ENCODE measurements at regions not wholly inside any gene's neighbourhood (a gene's known extent, or its start where the extent isn't known, plus 50 kb on each side); places are given as distances from the start of the nearest gene placed in this dataset.
A peak's percentile ranks its signal among the peaks of the same experiment; 100 is the strongest.

DNA sequence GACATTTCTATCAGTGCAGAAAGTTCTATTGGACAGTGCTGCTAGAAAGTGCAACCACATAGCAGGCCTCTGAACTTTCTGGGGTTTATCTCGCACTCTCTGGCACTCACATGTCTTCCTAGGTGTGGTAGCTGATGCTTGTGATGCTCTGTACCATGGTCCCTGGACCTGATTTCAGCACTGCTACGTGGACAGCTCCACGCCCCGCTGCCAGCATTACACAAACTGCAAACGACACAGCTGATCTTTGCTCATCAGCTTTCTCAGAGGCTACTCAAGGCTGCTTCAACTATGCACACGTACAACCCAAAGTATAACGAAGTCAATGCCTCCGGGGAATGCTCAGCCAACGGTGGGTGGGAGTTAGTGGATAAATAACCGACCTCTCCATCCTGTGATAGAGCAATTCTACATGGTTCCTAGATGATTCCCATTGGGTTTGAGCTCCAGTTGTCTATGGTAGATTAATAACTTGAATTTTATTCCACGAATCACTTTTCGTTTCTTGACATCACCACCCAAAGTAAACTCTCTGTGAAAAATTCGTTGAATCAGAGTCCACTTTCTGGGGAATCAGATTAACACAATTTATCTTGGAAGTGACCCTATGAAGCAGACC, 302.5 kb downstream of the ACTR3B start (continued):
- TF ChIP-seq REL (CRISPR knock-in tag; conservative IDR thresholded peaks at IDR 0.05) (no peak), RBM39 (IDR thresholded peaks at IDR 0.05; ENCODE audit: low read depth, low read length, poor library complexity, severe bottlenecking) (no peak), ZFYVE20 (CRISPR knock-in tag; IDR thresholded peaks at IDR 0.05; ENCODE audit: borderline replicate concordance, low read depth) (no peak), ZSCAN21 (CRISPR knock-in tag; IDR thresholded peaks at IDR 0.05; ENCODE audit: borderline replicate concordance) (no peak), SALL1 (CRISPR knock-in tag; IDR thresholded peaks at IDR 0.05) (peak; percentile 73)
- TF ChIP-seq, protein P1, sequence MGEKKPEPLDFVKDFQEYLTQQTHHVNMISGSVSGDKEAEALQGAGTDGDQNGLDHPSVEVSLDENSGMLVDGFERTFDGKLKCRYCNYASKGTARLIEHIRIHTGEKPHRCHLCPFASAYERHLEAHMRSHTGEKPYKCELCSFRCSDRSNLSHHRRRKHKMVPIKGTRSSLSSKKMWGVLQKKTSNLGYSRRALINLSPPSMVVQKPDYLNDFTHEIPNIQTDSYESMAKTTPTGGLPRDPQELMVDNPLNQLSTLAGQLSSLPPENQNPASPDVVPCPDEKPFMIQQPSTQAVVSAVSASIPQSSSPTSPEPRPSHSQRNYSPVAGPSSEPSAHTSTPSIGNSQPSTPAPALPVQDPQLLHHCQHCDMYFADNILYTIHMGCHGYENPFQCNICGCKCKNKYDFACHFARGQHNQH (CRISPR knock-in tag; IDR thresholded peaks at IDR 0.05) = 0 out of 2 replicates have a peak, but pooled peaks have one; percentile 23
- TF ChIP-seq, protein P2, sequence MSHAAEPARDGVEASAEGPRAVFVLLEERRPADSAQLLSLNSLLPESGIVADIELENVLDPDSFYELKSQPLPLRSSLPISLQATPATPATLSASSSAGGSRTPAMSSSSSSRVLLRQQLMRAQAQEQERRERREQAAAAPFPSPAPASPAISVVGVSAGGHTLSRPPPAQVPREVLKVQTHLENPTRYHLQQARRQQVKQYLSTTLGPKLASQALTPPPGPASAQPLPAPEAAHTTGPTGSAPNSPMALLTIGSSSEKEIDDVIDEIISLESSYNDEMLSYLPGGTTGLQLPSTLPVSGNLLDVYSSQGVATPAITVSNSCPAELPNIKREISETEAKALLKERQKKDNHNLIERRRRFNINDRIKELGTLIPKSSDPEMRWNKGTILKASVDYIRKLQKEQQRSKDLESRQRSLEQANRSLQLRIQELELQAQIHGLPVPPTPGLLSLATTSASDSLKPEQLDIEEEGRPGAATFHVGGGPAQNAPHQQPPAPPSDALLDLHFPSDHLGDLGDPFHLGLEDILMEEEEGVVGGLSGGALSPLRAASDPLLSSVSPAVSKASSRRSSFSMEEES (CRISPR knock-in tag; IDR thresholded peaks at IDR 0.05) = 0 out of 2 replicates have a peak, but pooled peaks have one; percentile 36

DNA sequence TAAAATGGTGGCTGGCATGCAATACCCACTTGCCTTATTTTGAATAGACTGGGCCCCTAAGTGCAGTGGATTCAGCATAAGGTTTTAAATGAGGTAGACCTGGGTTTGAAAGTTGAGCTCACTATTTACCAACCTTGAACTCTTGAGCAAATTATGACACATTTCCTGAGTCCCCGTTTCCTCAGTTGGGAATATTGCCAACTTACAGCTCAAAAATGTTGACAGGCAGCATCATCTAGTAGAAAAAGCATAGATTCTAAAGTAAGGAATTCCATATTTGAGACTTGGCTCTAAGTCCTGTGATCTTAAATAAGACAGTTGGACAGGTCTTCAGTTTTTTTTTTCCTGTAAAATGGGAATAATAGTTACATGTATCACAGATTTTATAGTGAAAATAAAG, 305.5 kb downstream of the ACTR3B start:
- WGBS (ENCODE audit: low lambda C conversion rate) = 0% methylated on average over 1 of the region's 1 CpG
- in situ Hi-C loops (cut with HindIII; ENCODE audit: extremely low pct_ligation_motif_present, low pct_unique_long_range_greater_than_20kb) (no loop called here), intact Hi-C loops (cut with micrococcal nuclease; ENCODE audit: unreplicated experiment) (no loop called here)
- no peak overlapping the region for H2AFZ ChIP-seq (ENCODE audit: low read length)
- ATAC-seq (no peak), DNase-seq (ENCODE audit: low spot score) (peak; percentile 30), FAIRE-seq (no peak)
- BruUV-seq (replicated peaks) = no TSS peak
- ChIA-PET CTCF (ENCODE audit: low intra/inter-chr PET ratio, low total read pairs) (no interaction called here), POLR2A (no interaction called here)
- no peaks in the 10 kb centered on the region for H3K36me3 ChIP-seq (replicated peaks in 1 of 2; ENCODE audit: control insufficient read depth in 1 of 2, insufficient read depth in 2 of 2, low read length in 2 of 2)
- H3K27me3 ChIP-seq (ENCODE audit: control insufficient read depth in 1 of 2, insufficient read depth in 2 of 2, low read length in 2 of 2) = peaks cover 0 to 4% of the 10 kb centered on the region in 2 experiments; a peak in 2 of 5 replicates
- peaks cover 7% of the 10 kb centered on the region for H3K4me1 ChIP-seq (ENCODE audit: insufficient read depth, low read length)
- H3K4me2 ChIP-seq (ENCODE audit: low read depth, low read length) = no peak overlapping the region
- no peaks in the 10 kb centered on the region for H3K9me3 ChIP-seq (ENCODE audit: low read length)
- H4K20me1 ChIP-seq (ENCODE audit: insufficient read depth, low read length) = no peaks in the 10 kb centered on the region
- no peak overlapping the region for H3K27ac ChIP-seq (ENCODE audit: extremely low read length, insufficient read depth, low read length)
- no peak overlapping the region for H3K9ac ChIP-seq (ENCODE audit: insufficient read depth, low read depth, low read length)
- H3K4me3 ChIP-seq (replicated peaks in 1 of 3; ENCODE audit: insufficient read depth in 1 of 3, low read depth in 2 of 3, low read length in 3 of 3) = no peak overlapping the region
- H3K79me2 ChIP-seq (ENCODE audit: insufficient read depth, low read length) = no peaks in the 10 kb centered on the region
- peak; percentile 4; the same call in 1 of the 2 replicates for TF ChIP-seq CEBPB (IDR thresholded peaks at IDR 0.05; ENCODE audit: borderline replicate concordance, low read depth, low read length)
- no peak for TF ChIP-seq ZNF572 (CRISPR knock-in tag; IDR thresholded peaks at IDR 0.05)
- TF ChIP-seq FOXA3 (CRISPR knock-in tag; IDR thresholded peaks at IDR 0.05) = peak; percentile 50; the same call in 1 of the 2 replicates
- TF ChIP-seq ZSCAN12 (CRISPR knock-in tag; IDR thresholded peaks at IDR 0.05) = no peak
- TF ChIP-seq KDM3A (CRISPR knock-in tag; IDR thresholded peaks at IDR 0.05; ENCODE audit: low read depth) = no peak
- no peak for TF ChIP-seq FOXA1 (IDR thresholded peaks at IDR 0.05)
- 0 out of 2 replicates have a peak, but pooled peaks have one; percentile 7 for TF ChIP-seq FOXA1 (CRISPR knock-in tag; IDR thresholded peaks at IDR 0.05)
- TF ChIP-seq NR2F1 (CRISPR knock-in tag; IDR thresholded peaks at IDR 0.05) = peak in 1 of 2 experiments; percentile 50; a peak in 1 of 4 replicates
- TF ChIP-seq BRCA1 (CRISPR knock-in tag; IDR thresholded peaks at IDR 0.05) = no peak
- TF ChIP-seq, protein P3, sequence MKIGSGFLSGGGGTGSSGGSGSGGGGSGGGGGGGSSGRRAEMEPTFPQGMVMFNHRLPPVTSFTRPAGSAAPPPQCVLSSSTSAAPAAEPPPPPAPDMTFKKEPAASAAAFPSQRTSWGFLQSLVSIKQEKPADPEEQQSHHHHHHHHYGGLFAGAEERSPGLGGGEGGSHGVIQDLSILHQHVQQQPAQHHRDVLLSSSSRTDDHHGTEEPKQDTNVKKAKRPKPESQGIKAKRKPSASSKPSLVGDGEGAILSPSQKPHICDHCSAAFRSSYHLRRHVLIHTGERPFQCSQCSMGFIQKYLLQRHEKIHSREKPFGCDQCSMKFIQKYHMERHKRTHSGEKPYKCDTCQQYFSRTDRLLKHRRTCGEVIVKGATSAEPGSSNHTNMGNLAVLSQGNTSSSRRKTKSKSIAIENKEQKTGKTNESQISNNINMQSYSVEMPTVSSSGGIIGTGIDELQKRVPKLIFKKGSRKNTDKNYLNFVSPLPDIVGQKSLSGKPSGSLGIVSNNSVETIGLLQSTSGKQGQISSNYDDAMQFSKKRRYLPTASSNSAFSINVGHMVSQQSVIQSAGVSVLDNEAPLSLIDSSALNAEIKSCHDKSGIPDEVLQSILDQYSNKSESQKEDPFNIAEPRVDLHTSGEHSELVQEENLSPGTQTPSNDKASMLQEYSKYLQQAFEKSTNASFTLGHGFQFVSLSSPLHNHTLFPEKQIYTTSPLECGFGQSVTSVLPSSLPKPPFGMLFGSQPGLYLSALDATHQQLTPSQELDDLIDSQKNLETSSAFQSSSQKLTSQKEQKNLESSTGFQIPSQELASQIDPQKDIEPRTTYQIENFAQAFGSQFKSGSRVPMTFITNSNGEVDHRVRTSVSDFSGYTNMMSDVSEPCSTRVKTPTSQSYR (CRISPR knock-in tag; IDR thresholded peaks at IDR 0.05; ENCODE audit: borderline replicate concordance) = no peak
